ENCODE measurements at regions not wholly inside any gene's neighbourhood (a gene's known extent, or its start where the extent isn't known, plus 50 kb on each side); places are given as distances from the start of the nearest gene placed in this dataset.

DNA sequence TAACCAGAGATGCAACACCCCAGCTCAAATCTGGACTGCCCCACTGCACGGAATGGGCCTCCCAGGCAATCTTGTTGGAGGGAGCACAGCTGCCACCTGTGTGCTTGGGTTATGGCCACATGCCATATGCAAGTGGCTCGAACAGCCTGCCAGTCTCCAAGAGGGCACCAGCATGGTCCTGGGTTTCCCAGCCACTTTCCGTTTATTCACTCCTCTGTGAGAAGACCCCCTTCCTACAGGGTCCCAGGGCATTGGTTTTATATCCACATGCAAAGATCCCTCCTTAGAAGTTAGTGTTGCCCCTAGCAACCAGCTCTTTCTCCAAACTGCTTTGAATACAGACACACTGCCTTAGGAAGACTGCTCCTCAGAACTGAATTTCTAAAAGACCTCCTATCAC lies 487.8 kb downstream of the BUD13 start:
- no peaks in the 10 kb centered on the region for H4K20me1 ChIP-seq (ENCODE audit: control insufficient read depth, insufficient read depth, low read depth, low read length)
- no peaks in the 10 kb centered on the region for H3K79me2 ChIP-seq (ENCODE audit: control insufficient read depth, low read length)
- H3K4me2 ChIP-seq (ENCODE audit: low read length) = no peak overlapping the region
- H3K27ac ChIP-seq (ENCODE audit: low read depth, low read length) = no peak overlapping the region
- no peak overlapping the region for H3K4me3 ChIP-seq (ENCODE audit: low read length)
- no peaks in the 10 kb centered on the region for H3F3A ChIP-seq (ENCODE audit: control insufficient read depth, insufficient read depth)
- no peak for TF ChIP-seq EZH2phosphoT487 (IDR thresholded peaks at IDR 0.05; ENCODE audit: borderline replicate concordance, low read length)
- TF ChIP-seq, protein P1, sequence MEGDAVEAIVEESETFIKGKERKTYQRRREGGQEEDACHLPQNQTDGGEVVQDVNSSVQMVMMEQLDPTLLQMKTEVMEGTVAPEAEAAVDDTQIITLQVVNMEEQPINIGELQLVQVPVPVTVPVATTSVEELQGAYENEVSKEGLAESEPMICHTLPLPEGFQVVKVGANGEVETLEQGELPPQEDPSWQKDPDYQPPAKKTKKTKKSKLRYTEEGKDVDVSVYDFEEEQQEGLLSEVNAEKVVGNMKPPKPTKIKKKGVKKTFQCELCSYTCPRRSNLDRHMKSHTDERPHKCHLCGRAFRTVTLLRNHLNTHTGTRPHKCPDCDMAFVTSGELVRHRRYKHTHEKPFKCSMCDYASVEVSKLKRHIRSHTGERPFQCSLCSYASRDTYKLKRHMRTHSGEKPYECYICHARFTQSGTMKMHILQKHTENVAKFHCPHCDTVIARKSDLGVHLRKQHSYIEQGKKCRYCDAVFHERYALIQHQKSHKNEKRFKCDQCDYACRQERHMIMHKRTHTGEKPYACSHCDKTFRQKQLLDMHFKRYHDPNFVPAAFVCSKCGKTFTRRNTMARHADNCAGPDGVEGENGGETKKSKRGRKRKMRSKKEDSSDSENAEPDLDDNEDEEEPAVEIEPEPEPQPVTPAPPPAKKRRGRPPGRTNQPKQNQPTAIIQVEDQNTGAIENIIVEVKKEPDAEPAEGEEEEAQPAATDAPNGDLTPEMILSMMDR (IDR thresholded peaks at IDR 0.05; ENCODE audit: low read depth, low read length, poor library complexity, severe bottlenecking) = no peak
- no peaks in the 10 kb centered on the region for H3K9me3 ChIP-seq (ENCODE audit: control insufficient read depth, insufficient read depth, low read length)
- no peaks in the 10 kb centered on the region for H3K4me1 ChIP-seq (ENCODE audit: control insufficient read depth, low read length)
- H3K9me2 ChIP-seq (replicated peaks; ENCODE audit: control insufficient read depth, low read length) = no peaks in the 10 kb centered on the region
- H3K36me3 ChIP-seq (ENCODE audit: control insufficient read depth, low read length) = no peaks in the 10 kb centered on the region
- H3K27me3 ChIP-seq (ENCODE audit: control insufficient read depth, low read length) = peaks cover 4% of the 10 kb centered on the region; the same call in 1 of the 2 replicates

DNA sequence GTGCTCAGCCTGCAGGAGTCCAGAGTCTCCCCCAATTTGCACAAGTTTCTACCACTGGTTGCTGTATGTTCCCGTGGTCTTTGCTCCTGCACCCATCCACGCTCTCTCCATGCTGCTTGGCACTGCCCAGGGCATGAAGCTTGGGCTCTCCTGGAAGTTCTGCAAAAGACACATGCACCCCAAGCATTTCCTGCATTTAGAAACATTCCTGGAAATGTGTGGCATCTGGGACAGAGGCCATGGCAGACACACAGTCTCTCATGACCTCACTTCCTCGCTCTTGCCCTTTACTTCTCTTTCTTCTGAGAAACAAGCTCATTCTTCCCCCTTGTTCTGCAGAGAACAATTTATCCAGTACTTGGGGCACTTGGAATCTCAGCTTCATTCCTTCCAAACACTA lies 489.5 kb downstream of the BUD13 start:
- Histone ChIP-seq H4K20me1 (ENCODE audit: control insufficient read depth, insufficient read depth, low read depth, low read length) (no peaks in the 10 kb centered on the region), H3K4me2 (ENCODE audit: low read length) (no peak overlapping the region), H3K79me2 (ENCODE audit: control insufficient read depth, low read length) (no peaks in the 10 kb centered on the region), H3K9me3 (ENCODE audit: control insufficient read depth, insufficient read depth, low read length) (no peaks in the 10 kb centered on the region), H3K9me2 (replicated peaks; ENCODE audit: control insufficient read depth, low read length) (no peaks in the 10 kb centered on the region), H3K4me1 (ENCODE audit: control insufficient read depth, low read length) (no peaks in the 10 kb centered on the region), H3K27me3 (ENCODE audit: control insufficient read depth, low read length) (peaks cover 4% of the 10 kb centered on the region; the same call in 1 of the 2 replicates), H3K27ac (ENCODE audit: low read depth, low read length) (no peak overlapping the region), H3F3A (ENCODE audit: control insufficient read depth, insufficient read depth) (no peaks in the 10 kb centered on the region), H3K36me3 (ENCODE audit: control insufficient read depth, low read length) (no peaks in the 10 kb centered on the region), H3K4me3 (ENCODE audit: low read length) (no peak overlapping the region)
- TF ChIP-seq EZH2phosphoT487 (IDR thresholded peaks at IDR 0.05; ENCODE audit: borderline replicate concordance, low read length) = no peak
- TF ChIP-seq, protein P1 (IDR thresholded peaks at IDR 0.05; ENCODE audit: low read depth, low read length, poor library complexity, severe bottlenecking) = no peak

DNA sequence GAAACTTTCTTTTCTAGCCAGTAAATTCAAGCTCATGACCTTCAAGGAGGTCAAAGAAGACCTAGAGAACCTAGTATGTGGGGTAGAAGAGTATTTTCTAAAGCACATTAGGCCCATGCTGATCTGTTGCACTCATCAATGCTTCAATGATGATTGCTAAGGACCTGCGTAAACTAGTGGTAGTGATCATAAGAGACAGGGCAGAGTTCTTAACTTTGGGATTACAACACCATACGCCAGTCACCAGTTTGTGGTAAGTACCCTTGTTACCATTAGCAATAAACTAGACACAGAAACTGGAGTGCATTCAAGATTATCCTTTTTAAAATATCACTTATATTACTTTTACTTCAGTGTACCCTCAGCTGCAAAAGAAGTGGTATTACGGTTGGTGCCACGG lies 490.3 kb downstream of the BUD13 start:
- Histone ChIP-seq H3K4me2 (ENCODE audit: low read length) (no peak overlapping the region), H3K4me1 (ENCODE audit: control insufficient read depth, low read length) (no peaks in the 10 kb centered on the region), H3K79me2 (ENCODE audit: control insufficient read depth, low read length) (no peaks in the 10 kb centered on the region), H3K27me3 (ENCODE audit: control insufficient read depth, low read length) (peaks cover 4% of the 10 kb centered on the region; the same call in 1 of the 2 replicates), H3K27ac (ENCODE audit: low read depth, low read length) (no peak overlapping the region), H3K4me3 (ENCODE audit: low read length) (no peak overlapping the region), H3F3A (ENCODE audit: control insufficient read depth, insufficient read depth) (no peaks in the 10 kb centered on the region), H4K20me1 (ENCODE audit: control insufficient read depth, insufficient read depth, low read depth, low read length) (no peaks in the 10 kb centered on the region), H3K36me3 (ENCODE audit: control insufficient read depth, low read length) (no peaks in the 10 kb centered on the region), H3K9me2 (replicated peaks; ENCODE audit: control insufficient read depth, low read length) (no peaks in the 10 kb centered on the region), H3K9me3 (ENCODE audit: control insufficient read depth, insufficient read depth, low read length) (no peaks in the 10 kb centered on the region)
- TF ChIP-seq, protein P1 (IDR thresholded peaks at IDR 0.05; ENCODE audit: low read depth, low read length, poor library complexity, severe bottlenecking) = no peak
- TF ChIP-seq EZH2phosphoT487 (IDR thresholded peaks at IDR 0.05; ENCODE audit: borderline replicate concordance, low read length) = no peak

Measured in DOHH2 (cell line).